Panc1 (cell line): ENCODE measurements at regions not wholly inside any gene's neighbourhood (a gene's known extent, or its start where the extent isn't known, plus 50 kb on each side); places are given as distances from the start of the nearest gene placed in this dataset.

Experiments used
- POLR2AphosphoS5 ChIP-seq: IDR thresholded peaks from 2 replicates; pipeline ENCODE4 v1.6.1; 2012; ENCODE audit warnings: mild to moderate bottlenecking, low read depth, low read length, moderate library complexity
- SIN3A ChIP-seq: IDR thresholded peaks from 2 replicates; pipeline ENCODE4 v1.6.1; 2012; ENCODE audit warnings: low read depth, mild to moderate bottlenecking, low read length, moderate library complexity, borderline replicate concordance; ENCODE audit not compliant: insufficient read depth
- TCF7L2 ChIP-seq: IDR thresholded peaks from 2 replicates; pipeline ENCODE4 v1.6.1; 2011; ENCODE audit warnings: mild to moderate bottlenecking, low read depth, low read length, inconsistent platforms
- TF ChIP-seq, protein P1 (sequence below): fragments of 450-650 bp; IDR thresholded peaks from 2 replicates; pipeline ENCODE4 v1.5.1; 2017; ENCODE audit warnings: mild to moderate bottlenecking
- TF ChIP-seq, protein P2 (sequence below), 2 experiments: IDR thresholded peaks; 2 replicates each; pipeline ENCODE4 v1.6.1; 2011 to 2012; ENCODE audit warnings: low read depth in 2 of 2, control low read depth in 1 of 2, low read length in 1 of 2, mild to moderate bottlenecking in 1 of 2, moderate library complexity in 1 of 2; ENCODE audit not compliant: insufficient read depth in 1 of 2

DNA sequence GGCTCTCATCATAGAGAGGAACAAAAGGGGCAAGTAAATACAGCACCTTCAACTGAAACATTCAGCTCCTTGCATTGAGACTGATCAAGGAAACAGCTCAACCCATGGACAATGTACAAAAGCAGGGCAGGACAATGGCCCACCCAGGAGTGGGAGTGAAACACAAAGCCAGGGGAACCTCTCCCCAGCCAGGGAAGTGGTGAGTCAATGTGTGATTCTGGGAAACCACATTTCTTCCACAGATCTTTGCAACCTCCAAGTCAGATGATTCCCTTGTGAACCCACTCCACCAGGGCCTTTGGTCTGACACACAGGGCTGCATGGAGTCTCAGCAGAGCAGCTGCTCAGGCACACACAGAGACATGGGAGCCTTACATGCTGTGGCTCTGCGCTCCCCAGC is 294.5 kb downstream of the NR4A2 start:
- TF ChIP-seq, protein P1, sequence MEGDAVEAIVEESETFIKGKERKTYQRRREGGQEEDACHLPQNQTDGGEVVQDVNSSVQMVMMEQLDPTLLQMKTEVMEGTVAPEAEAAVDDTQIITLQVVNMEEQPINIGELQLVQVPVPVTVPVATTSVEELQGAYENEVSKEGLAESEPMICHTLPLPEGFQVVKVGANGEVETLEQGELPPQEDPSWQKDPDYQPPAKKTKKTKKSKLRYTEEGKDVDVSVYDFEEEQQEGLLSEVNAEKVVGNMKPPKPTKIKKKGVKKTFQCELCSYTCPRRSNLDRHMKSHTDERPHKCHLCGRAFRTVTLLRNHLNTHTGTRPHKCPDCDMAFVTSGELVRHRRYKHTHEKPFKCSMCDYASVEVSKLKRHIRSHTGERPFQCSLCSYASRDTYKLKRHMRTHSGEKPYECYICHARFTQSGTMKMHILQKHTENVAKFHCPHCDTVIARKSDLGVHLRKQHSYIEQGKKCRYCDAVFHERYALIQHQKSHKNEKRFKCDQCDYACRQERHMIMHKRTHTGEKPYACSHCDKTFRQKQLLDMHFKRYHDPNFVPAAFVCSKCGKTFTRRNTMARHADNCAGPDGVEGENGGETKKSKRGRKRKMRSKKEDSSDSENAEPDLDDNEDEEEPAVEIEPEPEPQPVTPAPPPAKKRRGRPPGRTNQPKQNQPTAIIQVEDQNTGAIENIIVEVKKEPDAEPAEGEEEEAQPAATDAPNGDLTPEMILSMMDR, result no peak
- TF ChIP-seq POLR2AphosphoS5 (no peak), TCF7L2 (no peak), SIN3A (no peak)
- TF ChIP-seq, protein P2, sequence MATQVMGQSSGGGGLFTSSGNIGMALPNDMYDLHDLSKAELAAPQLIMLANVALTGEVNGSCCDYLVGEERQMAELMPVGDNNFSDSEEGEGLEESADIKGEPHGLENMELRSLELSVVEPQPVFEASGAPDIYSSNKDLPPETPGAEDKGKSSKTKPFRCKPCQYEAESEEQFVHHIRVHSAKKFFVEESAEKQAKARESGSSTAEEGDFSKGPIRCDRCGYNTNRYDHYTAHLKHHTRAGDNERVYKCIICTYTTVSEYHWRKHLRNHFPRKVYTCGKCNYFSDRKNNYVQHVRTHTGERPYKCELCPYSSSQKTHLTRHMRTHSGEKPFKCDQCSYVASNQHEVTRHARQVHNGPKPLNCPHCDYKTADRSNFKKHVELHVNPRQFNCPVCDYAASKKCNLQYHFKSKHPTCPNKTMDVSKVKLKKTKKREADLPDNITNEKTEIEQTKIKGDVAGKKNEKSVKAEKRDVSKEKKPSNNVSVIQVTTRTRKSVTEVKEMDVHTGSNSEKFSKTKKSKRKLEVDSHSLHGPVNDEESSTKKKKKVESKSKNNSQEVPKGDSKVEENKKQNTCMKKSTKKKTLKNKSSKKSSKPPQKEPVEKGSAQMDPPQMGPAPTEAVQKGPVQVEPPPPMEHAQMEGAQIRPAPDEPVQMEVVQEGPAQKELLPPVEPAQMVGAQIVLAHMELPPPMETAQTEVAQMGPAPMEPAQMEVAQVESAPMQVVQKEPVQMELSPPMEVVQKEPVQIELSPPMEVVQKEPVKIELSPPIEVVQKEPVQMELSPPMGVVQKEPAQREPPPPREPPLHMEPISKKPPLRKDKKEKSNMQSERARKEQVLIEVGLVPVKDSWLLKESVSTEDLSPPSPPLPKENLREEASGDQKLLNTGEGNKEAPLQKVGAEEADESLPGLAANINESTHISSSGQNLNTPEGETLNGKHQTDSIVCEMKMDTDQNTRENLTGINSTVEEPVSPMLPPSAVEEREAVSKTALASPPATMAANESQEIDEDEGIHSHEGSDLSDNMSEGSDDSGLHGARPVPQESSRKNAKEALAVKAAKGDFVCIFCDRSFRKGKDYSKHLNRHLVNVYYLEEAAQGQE (IDR thresholded peaks at IDR 0.05; ENCODE audit: insufficient read depth in 1 of 2, low read depth in 2 of 2, low read length in 1 of 2), result no peak
